HEK293 (cell line): ENCODE measurements at regions not wholly inside any gene's neighbourhood (a gene's known extent, or its start where the extent isn't known, plus 50 kb on each side); places are given as distances from the start of the nearest gene placed in this dataset.

Experiments used
- CTCF ChIA-PET: fragments of 350-600 bp; formaldehyde crosslinking; extraction: SDS; loops from one replicate; lab custom pipeline; 2021; ENCODE audit warnings: antibody characterized with exemption; lab: Yijun Ruan, JAX
- POLR2A ChIA-PET: fragments of 300-600 bp; formaldehyde crosslinking; extraction: SDS; loops from one replicate; lab custom pipeline; 2020; ENCODE audit warnings: antibody characterized with exemption, inconsistent platforms; lab: Yijun Ruan, JAX
- H3K27ac ChIP-seq: fragments of 200-500 bp; sonication (Bioruptor generic); 2 replicates; pipeline ENCODE4 v1.5.1; 2014; ENCODE audit warnings: low read depth, low read length, control low read depth, inconsistent platforms; ENCODE audit errors: extremely low read depth
- H3K36me3 ChIP-seq, 2 experiments: fragments of 200-500 bp in 1 of 2; sonication (Bioruptor generic) in 1 of 2; 1 replicate in 1 of 2; 2 replicates in 1 of 2; pipeline ENCODE4 v1.5.1; 2014 to 2017; ENCODE audit warnings: inconsistent platforms in 2 of 2, low read length in 2 of 2; ENCODE audit not compliant: control insufficient read depth in 2 of 2, insufficient read depth in 1 of 2
- H3K4me1 ChIP-seq: fragments of 200-500 bp; sonication (Bioruptor generic); 2 replicates; pipeline ENCODE4 v1.5.1; 2014; ENCODE audit warnings: mild to moderate bottlenecking, low read length, inconsistent platforms; ENCODE audit not compliant: control insufficient read depth, insufficient read depth
- H3K4me3 ChIP-seq: 2 replicates; pipeline ENCODE4 v1.5.1; 2011; ENCODE audit warnings: low read depth, mild to moderate bottlenecking, control low read depth, low read length, moderate library complexity
- H3K9me3 ChIP-seq: fragments of 200-500 bp; sonication (Bioruptor generic); 2 replicates; pipeline ENCODE4 v1.5.1; 2014; ENCODE audit warnings: low read depth, low read length, inconsistent platforms; ENCODE audit not compliant: control insufficient read depth, insufficient read depth
- EGR2 ChIP-seq: fragments of 450-650 bp; formaldehyde crosslinking; IDR thresholded peaks from 2 replicates; pipeline ENCODE4 v1.5.1; 2016; ENCODE audit warnings: low read depth, missing biosample characterization, missing genetic modification characterization
- GFI1B ChIP-seq: fragments of 450-650 bp; formaldehyde crosslinking; IDR thresholded peaks from 2 replicates; pipeline ENCODE4 v1.5.1; 2016; ENCODE audit warnings: missing biosample characterization, missing genetic modification characterization
- GLIS1 ChIP-seq: fragments of 450-650 bp; formaldehyde crosslinking; IDR thresholded peaks from 2 replicates; pipeline ENCODE4 v1.5.1; 2016; ENCODE audit warnings: missing biosample characterization, missing genetic modification characterization
- MYNN ChIP-seq: fragments of 450-650 bp; formaldehyde crosslinking; IDR thresholded peaks from 2 replicates; pipeline ENCODE4 v1.5.1; 2016; ENCODE audit warnings: missing biosample characterization, missing genetic modification characterization, borderline replicate concordance
- PRDM1 ChIP-seq: fragments of 450-650 bp; formaldehyde crosslinking; IDR thresholded peaks from 2 replicates; pipeline ENCODE4; 2016; ENCODE audit warnings: missing biosample characterization, missing genetic modification characterization
- TSHZ1 ChIP-seq: fragments of 450-650 bp; formaldehyde crosslinking; IDR thresholded peaks from 2 replicates; pipeline ENCODE4 v1.5.1; 2016; ENCODE audit warnings: missing biosample characterization, missing genetic modification characterization, borderline replicate concordance
- ZFHX2 ChIP-seq: fragments of 450-650 bp; formaldehyde crosslinking; conservative IDR thresholded peaks from 2 replicates; pipeline ENCODE4 v1.5.1; 2016; ENCODE audit warnings: missing biosample characterization, missing genetic modification characterization
- ZFP41 ChIP-seq: fragments of 450-650 bp; formaldehyde crosslinking; IDR thresholded peaks from 2 replicates; pipeline ENCODE4 v1.5.1; 2016; ENCODE audit warnings: missing biosample characterization, missing genetic modification characterization, borderline replicate concordance
- ZNF140 ChIP-seq: fragments of 450-650 bp; formaldehyde crosslinking; IDR thresholded peaks from 2 replicates; pipeline ENCODE4 v1.5.1; 2016; ENCODE audit warnings: missing biosample characterization, missing genetic modification characterization
- ZNF148 ChIP-seq: fragments of 450-650 bp; formaldehyde crosslinking; IDR thresholded peaks from 2 replicates; pipeline ENCODE4 v1.5.0; 2017; ENCODE audit warnings: missing biosample characterization, missing genetic modification characterization, borderline replicate concordance
- ZNF175 ChIP-seq: fragments of 450-650 bp; formaldehyde crosslinking; IDR thresholded peaks from 2 replicates; pipeline ENCODE4 v1.5.1; 2016; ENCODE audit warnings: missing biosample characterization, missing genetic modification characterization
- ZNF18 ChIP-seq: fragments of 450-650 bp; formaldehyde crosslinking; IDR thresholded peaks from 2 replicates; pipeline ENCODE4 v1.5.1; 2016; ENCODE audit warnings: missing biosample characterization, missing genetic modification characterization
- ZNF473 ChIP-seq: fragments of 450-650 bp; formaldehyde crosslinking; IDR thresholded peaks from 2 replicates; pipeline ENCODE4 v1.5.1; 2017; ENCODE audit warnings: missing biosample characterization, missing genetic modification characterization
- ZNF501 ChIP-seq: fragments of 450-650 bp; formaldehyde crosslinking; IDR thresholded peaks from 2 replicates; pipeline ENCODE4 v1.5.1; 2016; ENCODE audit warnings: missing biosample characterization, missing genetic modification characterization
- ZNF521 ChIP-seq: fragments of 450-650 bp; formaldehyde crosslinking; IDR thresholded peaks from 2 replicates; pipeline ENCODE4 v1.5.1; 2017; ENCODE audit warnings: missing biosample characterization, mild to moderate bottlenecking, missing genetic modification characterization
- ZNF529 ChIP-seq: fragments of 450-650 bp; formaldehyde crosslinking; IDR thresholded peaks from 2 replicates; pipeline ENCODE4 v1.5.1; 2017; ENCODE audit warnings: missing genetic modification characterization, missing biosample characterization; ENCODE audit not compliant: insufficient replicate concordance
- ZNF560 ChIP-seq: fragments of 450-650 bp; formaldehyde crosslinking; IDR thresholded peaks from 2 replicates; pipeline ENCODE4 v1.5.1; 2017; ENCODE audit warnings: missing biosample characterization, missing genetic modification characterization, borderline replicate concordance
- ZNF596 ChIP-seq: fragments of 450-650 bp; IDR thresholded peaks from 2 replicates; pipeline ENCODE4 v1.5.0; 2018; ENCODE audit warnings: missing biosample characterization, mild to moderate bottlenecking, missing genetic modification characterization, moderate library complexity
- ZNF623 ChIP-seq: fragments of 450-650 bp; formaldehyde crosslinking; IDR thresholded peaks from 2 replicates; pipeline ENCODE4 v1.5.1; 2016; ENCODE audit warnings: missing biosample characterization, missing genetic modification characterization
- ZNF658 ChIP-seq: fragments of 450-650 bp; formaldehyde crosslinking; IDR thresholded peaks from 2 replicates; pipeline ENCODE4; 2016; ENCODE audit warnings: missing biosample characterization, missing genetic modification characterization
- ZNF660 ChIP-seq: fragments of 450-650 bp; IDR thresholded peaks from 2 replicates; pipeline ENCODE4 v1.5.1; 2018; ENCODE audit warnings: missing biosample characterization, mild to moderate bottlenecking, missing genetic modification characterization
- ZNF701 ChIP-seq: fragments of 450-650 bp; formaldehyde crosslinking; IDR thresholded peaks from 2 replicates; pipeline ENCODE4 v1.5.1; 2016; ENCODE audit warnings: missing biosample characterization, missing genetic modification characterization
- ZNF707 ChIP-seq: fragments of 450-650 bp; formaldehyde crosslinking; IDR thresholded peaks from 2 replicates; pipeline ENCODE4 v1.5.1; 2016; ENCODE audit warnings: missing biosample characterization, missing genetic modification characterization
- ZNF776 ChIP-seq: fragments of 450-650 bp; formaldehyde crosslinking; IDR thresholded peaks from 2 replicates; pipeline ENCODE4 v1.5.0; 2017; ENCODE audit warnings: missing biosample characterization, missing genetic modification characterization, borderline replicate concordance
- ZNF785 ChIP-seq: fragments of 450-650 bp; formaldehyde crosslinking; IDR thresholded peaks from 2 replicates; pipeline ENCODE4 v1.5.1; 2016; ENCODE audit warnings: missing biosample characterization, missing genetic modification characterization

- no peak for TF ChIP-seq ZNF660
- TF ChIP-seq ZNF140, result no peak
- TF ChIP-seq PRDM1 (tag by site-specific recombination), result no peak
- TF ChIP-seq, all 188 proteins: peak for 0
These were observed 79.4 kb upstream of the ACTRT2 start (continued) for GRCh38 chr1:2941907-2942306.

GRCh38 chr1:2942410-2942809, 78.9 kb upstream of the ACTRT2 start:
- no peak overlapping the region for H3K27ac ChIP-seq
- ChIA-PET POLR2A (no interaction called here), CTCF (no interaction called here)
- no peak for TF ChIP-seq ZNF658 (tag by site-specific recombination)
- TF ChIP-seq ZNF596 (tag by site-specific recombination), result no peak
- TF ChIP-seq ZFP41 (tag by site-specific recombination), result no peak
- no peak for TF ChIP-seq ZNF776
- H3K36me3 ChIP-seq, result no peaks in the 10 kb centered on the region
- no peaks in the 10 kb centered on the region for H3K4me1 ChIP-seq
- H3K9me3 ChIP-seq, result no peaks in the 10 kb centered on the region
- H3K4me3 ChIP-seq, result no peak overlapping the region

GRCh38 chr1:2943686-2944260, 77.5 kb upstream of the ACTRT2 start:
- no peak overlapping the region for H3K4me3 ChIP-seq
- no peaks in the 10 kb centered on the region for H3K9me3 ChIP-seq
- no peak for TF ChIP-seq ZNF707 (tag by site-specific recombination)
- TF ChIP-seq GLIS1 (tag by site-specific recombination), result no peak
- no peak for TF ChIP-seq TSHZ1 (tag by site-specific recombination)
- TF ChIP-seq ZNF560 (tag by site-specific recombination), result no peak
- no peak for TF ChIP-seq ZNF501
- TF ChIP-seq ZNF473, result no peak
- TF ChIP-seq GFI1B (tag by site-specific recombination), result no peak
- TF ChIP-seq, all 188 proteins: peak for 0
- ChIA-PET POLR2A (no interaction called here), CTCF (no interaction called here)
- H3K27ac ChIP-seq, result no peak overlapping the region
- H3K36me3 ChIP-seq, result no peaks in the 10 kb centered on the region
- no peaks in the 10 kb centered on the region for H3K4me1 ChIP-seq

GRCh38 chr1:2944705-2945104, 76.6 kb upstream of the ACTRT2 start:
- H3K9me3 ChIP-seq, result no peaks in the 10 kb centered on the region
- H3K27ac ChIP-seq, result no peak overlapping the region
- ChIA-PET CTCF (no interaction called here), POLR2A (no interaction called here)
- H3K4me3 ChIP-seq, result no peak overlapping the region
- no peaks in the 10 kb centered on the region for H3K4me1 ChIP-seq
- H3K36me3 ChIP-seq, result no peaks in the 10 kb centered on the region
- TF ChIP-seq EGR2 (tag by site-specific recombination) (no peak), ZNF148 (tag by site-specific recombination) (0 out of 2 replicates have a peak, but pooled peaks have one; percentile 37), ZNF785 (tag by site-specific recombination) (no peak), ZFHX2 (0 out of 2 replicates have a peak, but pooled peaks have one; percentile 5), ZNF521 (tag by site-specific recombination) (peak; percentile 49; the same call in 1 of the 2 replicates), ZNF175 (tag by site-specific recombination) (no peak), ZNF18 (tag by site-specific recombination) (peak; percentile 91), MYNN (tag by site-specific recombination) (0 out of 2 replicates have a peak, but pooled peaks have one; percentile 9), ZNF776 (no peak), ZNF623 (tag by site-specific recombination) (no peak), ZNF529 (tag by site-specific recombination) (no peak), ZNF701 (no peak)
